B cell (primary cell): ENCODE measurements at regions not wholly inside any gene's neighbourhood (a gene's known extent, or its start where the extent isn't known, plus 50 kb on each side); places are given as distances from the start of the nearest gene placed in this dataset.

Experiments used
- CTCF ChIP-seq: fragments of 200-600 bp; IDR thresholded peaks from one replicate; pipeline ENCODE4 v1.8.0; 2022; ENCODE audit warnings: antibody characterized with exemption, mild to moderate bottlenecking
- EZH2 ChIP-seq: IDR thresholded peaks from 2 replicates; pipeline ENCODE4 v1.6.1; 2012; ENCODE audit warnings: borderline replicate concordance, low read depth, mild to moderate bottlenecking, moderate library complexity, low read length; ENCODE audit not compliant: insufficient read depth, poor library complexity, severe bottlenecking

- TF ChIP-seq CTCF (peak; percentile 60), EZH2 (no peak)
Observed at GRCh38 chr5:42912184-42912798, 100.6 kb upstream of the SELENOP start.
